Suppressor macrophage (primary cell): ENCODE measurements at regions not wholly inside any gene's neighbourhood (a gene's known extent, or its start where the extent isn't known, plus 50 kb on each side); places are given as distances from the start of the nearest gene placed in this dataset.

Experiments
- DNase-seq, 4 experiments: peaks; one replicate each; pipeline ENCODE4 v3.0.0-alpha.2; 2020 to 2022

DNA sequence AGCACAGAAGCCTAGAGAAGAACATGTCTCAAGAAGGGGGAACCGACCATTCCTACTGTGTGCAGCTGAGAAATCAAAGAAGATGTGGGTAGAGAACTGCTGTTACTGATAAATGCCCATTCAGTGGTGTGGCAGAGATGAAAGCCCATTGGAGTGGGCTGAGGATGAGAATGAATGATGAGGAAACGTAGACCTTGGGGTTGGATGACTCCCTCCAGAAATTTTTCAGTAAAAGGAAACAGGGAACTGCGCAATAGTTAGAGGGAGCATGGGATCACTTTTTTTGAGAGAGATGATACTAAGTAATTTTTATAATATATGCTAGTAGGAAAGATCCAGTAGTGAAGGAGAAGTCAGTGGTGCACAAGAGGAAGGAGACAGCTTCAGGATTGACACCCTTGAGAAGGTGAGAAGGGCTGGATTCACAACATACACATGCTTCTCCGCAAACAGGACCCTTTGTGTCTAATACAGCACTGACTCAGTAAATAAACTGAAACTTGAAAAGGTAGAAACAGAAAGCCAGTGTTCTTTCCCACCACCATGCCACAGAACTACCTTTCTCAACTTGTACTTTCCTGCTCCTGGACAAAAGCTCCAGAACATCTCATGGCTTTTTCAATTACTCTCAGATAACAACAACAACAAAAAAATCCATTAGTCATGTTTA is 104.7 kb upstream of the IL6 start:
- no peak for DNase-seq

GRCh38 chr7:22618528-22618927 is 108.5 kb upstream of the IL6 start:
- no peak for DNase-seq

- DNase-seq, result no peak
These were observed 109.8 kb upstream of the IL6 start for GRCh38 chr7:22617166-22617565.

DNA sequence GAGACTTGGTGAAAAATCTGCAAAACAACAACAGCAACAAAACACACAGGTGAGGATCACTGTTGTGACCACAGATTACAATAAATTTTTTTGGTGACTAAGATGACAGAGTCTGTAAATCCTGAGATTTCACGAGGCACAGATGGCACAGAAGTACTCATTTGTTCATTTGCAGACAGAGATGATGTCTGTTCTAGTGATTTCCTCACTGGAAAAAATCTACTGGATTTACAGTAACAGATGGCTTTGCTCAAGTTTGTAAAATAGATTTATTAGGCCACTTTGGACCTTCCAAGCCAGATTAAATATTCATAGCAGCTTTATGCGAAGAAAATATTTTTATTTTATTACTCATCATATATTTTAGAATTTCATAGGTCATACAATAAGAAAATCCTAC is 113.5 kb upstream of the IL6 start:
- DNase-seq, result no peak

DNA sequence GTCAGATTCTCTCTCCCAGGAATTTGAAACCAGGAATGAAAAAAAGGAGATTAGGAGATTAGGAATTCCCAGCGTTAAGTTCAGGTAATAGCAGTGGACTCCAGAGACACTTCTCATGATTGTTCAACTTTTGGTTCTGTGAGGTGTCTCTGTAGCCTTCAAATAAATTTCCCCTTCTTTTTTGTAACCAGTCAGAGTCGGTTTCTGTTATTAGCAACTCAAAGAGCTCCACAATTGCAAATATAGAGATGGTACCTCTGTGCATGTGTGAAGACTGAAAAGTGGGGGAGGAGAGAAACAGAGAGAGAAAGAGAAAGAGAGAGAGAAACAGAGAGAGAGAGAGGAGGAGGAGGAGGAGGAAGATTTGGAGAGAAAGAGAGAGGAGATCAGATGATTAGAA is 112.8 kb upstream of the STEAP1B start:
- DNase-seq, result no peak

DNA sequence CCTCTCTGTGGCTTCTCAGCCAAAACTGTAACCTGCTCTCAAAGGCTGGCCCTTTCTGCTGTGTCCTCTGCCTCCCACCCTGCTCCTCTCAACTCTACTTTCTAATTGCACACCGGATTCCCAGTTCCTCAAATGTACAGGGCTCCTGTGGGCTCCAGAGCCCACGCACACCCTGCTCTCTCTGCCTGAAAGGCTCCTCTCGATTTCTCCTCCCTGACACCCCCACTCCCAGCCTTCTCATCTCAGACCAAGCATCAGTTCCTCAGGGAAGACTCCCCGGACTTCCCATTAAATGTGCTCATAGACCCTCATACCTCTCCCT is 111.7 kb upstream of the STEAP1B start:
- DNase-seq, result peak in 2 of 4 experiments; percentile 13

GRCh38 chr7:22610951-22611757 is 111.2 kb upstream of the STEAP1B start:
- no peak for DNase-seq

DNA sequence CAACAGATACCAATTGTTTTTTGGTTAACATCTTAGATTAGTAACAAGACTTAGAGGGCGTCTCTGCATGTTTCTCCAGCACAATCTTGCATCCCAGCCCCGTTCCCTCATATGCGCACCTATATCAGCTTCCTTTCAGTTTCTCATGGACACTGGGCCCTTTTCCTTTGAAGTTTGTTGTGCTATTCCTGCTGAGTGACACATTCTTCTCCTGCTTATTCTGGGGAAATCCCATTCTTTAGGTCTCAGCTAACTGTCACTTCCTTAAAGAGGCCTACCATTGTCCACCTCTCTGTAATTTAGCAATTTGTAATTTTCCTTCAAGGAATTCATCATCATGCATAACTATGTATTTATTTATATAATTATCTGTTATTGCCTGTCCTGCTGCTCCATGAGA is 110.3 kb upstream of the STEAP1B start:
- peak in 2 of 4 experiments; percentile 13 to 24 for DNase-seq

DNA sequence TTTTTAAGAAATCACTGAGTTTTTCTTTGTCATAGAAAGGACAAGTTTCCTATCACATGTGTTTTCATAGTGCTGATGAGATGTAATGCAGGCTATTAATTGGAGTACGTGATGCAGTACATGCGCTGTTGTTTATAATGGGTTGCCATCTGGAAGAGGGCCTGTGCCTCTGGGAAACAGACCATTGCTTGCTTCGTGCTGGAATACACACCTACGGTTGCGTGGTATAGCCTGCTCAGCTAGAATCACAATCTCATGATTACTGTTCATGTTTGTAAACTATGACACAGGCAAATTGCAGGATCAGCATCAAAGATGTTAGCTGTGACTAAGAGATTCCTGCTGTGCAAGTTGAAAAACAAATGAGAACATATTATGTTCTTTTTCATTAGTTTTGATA is 107.2 kb upstream of the STEAP1B start:
- DNase-seq, result peak in 2 of 4 experiments; percentile 17 to 53

DNA sequence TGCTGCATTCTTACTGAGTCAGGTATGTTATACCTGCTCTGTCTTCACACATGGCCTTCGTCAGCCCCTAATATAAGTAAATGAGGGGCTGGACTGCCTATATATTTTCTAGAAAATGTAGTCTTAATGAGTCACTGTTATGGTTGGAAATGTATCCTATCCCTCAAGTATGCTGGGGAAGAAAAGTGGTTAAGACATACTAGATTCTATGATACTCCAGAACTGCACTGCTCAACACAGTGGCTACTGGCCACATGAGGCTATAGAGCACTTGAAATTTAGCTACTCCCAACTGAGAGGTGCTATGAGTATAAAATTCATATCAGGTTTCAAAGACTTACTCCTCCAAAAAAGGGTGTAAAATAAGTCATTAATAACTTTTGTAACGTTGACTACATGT is 104.3 kb upstream of the STEAP1B start:
- DNase-seq, result no peak

GRCh38 chr7:22601812-22602565 is 102.0 kb upstream of the STEAP1B start:
- peak in 3 of 4 experiments; percentile 17 to 35 (median 23) for DNase-seq

DNA sequence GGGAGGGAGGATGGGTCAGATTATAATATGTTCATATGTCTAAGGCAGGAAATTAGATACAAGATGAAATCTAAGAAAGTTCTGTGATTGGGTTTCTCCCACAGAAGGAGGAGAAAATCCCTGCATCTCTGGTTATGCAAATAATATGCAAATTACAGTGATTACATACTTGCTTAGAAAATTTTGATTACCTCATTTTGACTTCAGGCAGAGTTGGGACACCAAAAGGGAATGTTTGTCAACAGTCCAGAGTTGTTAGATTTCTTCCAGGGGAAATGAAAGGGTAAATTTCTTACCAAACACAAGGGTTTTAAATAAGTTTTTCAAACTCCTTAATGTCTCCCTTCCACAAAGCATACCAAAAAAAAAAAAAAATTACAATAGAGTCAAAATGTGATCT is 101.4 kb upstream of the STEAP1B start:
- peak in 1 of 4 experiments; percentile 18 for DNase-seq

- DNase-seq, result peak in 3 of 4 experiments; percentile 23 to 48 (median 48)
These were observed 101.0 kb upstream of the STEAP1B start for GRCh38 chr7:22601003-22601402.

GRCh38 chr7:22598318-22598920 is 98.4 kb upstream of the STEAP1B start:
- no peak for DNase-seq

GRCh38 chr7:22597844-22598243 is 97.9 kb upstream of the STEAP1B start:
- no peak for DNase-seq

DNA sequence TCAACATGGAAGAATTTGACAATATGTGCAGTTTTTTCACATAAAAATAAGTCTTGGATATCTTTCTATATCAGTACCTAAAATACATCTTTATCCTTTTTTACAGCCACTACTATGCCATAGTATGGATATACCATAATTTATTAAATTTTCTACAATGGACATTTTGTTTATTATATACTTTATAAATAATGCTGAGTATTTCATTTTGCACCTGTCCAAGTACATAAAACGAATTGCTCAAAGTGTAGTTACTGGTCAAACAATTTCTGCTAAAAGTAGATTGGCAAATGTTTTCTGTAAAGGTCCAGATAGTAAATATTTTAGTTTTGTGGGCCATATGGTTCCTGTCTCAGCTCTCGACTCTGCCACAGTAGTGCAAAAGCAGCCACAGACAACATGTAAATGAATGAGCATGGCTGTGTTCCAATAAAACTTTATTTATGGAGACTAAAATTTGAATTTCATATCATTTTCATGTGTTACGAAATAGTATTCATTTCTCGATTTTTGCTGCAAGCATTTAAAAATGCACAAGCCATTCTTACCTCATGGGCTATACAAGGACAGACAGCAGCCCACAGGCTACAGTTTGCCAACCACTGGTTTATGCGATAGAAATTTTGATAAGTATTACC is 96.9 kb upstream of the STEAP1B start:
- DNase-seq, result no peak

DNA sequence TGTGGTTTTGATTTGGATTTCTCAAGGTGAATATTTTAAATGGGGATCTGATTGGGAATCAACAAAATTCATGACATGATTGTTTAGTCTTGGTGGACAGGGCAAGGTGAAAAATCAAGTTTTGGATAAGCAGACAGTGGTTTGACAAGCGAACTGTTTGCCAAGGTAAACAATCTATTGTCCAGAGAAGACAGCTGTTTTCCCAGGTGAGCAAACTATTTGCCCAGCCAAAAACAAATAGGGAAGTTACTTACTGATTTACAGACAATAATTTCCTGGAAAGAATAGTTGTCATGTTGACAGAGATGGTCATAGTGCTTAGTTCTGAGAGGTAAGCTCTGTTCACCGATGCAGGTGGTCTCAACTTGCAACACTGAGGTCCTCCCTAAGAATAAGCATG is 94.0 kb upstream of the STEAP1B start:
- DNase-seq, result no peak

- no peak for DNase-seq
These were observed 91.3 kb upstream of the STEAP1B start for GRCh38 chr7:22591271-22591670.

DNA sequence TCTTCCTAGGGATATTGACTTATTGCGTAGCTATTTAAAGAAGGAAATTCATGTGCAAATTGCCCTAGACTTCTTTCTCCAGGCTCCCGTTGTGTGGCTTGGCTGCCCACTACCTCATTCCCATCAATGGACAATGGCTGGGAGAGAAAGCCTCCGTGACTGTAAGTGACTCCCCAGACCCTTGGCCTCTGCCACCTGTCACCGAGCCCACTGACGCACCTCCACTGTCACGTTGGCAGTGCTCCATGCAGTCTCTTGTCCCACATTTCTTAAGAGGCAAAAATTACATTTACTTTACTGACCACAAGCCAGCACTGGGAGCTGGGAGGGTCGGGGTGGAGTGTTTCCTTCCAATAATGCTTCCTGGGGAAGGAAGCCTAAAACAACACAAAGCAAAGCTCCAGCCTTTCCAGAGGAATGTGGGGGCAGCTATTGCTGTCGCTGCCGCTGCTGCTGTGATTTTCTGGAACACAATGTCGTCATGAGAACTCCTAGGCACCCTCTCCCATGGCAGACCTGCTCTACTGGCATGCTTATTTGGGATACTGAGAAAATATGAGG is 89.7 kb upstream of the STEAP1B start:
- DNase-seq, result no peak

GRCh38 chr7:22588351-22588750 is 88.4 kb upstream of the STEAP1B start:
- DNase-seq, result peak in 3 of 4 experiments; percentile 19 to 53 (median 52)

- peak; percentile 46 to 85 (median 64) for DNase-seq
These were observed 87.3 kb upstream of the STEAP1B start for GRCh38 chr7:22587322-22587721.

DNA sequence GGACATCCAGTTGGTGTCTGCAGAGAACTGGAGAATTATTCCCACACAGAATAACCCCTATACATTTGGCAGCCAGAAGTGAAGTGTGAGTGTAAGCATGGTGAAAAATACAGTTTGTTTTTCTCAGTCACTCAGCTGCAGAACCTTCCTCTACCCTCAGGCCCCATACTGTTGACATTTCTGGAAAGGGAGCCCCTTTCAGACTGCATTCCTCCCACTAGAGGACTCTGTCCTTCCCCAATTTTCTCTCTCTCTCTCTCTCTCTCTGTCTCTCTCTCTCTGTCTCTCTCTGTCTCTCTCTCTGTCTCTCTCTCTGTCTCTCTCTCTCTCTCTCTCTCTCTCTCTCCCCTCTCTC is 86.8 kb upstream of the STEAP1B start:
- DNase-seq, result no peak
